GM18870 (cell line): ENCODE measurements at regions not wholly inside any gene's neighbourhood (a gene's known extent, or its start where the extent isn't known, plus 50 kb on each side); places are given as distances from the start of the nearest gene placed in this dataset.
"Not testable (repeated sequence)": the region's sequence is repeated elsewhere in the genome, so short reads cannot be mapped to it uniquely, and the experiment has no call there.

ENCODE experiments used
- ATAC-seq: cut with Tn5 transposase; IDR thresholded peaks from one replicate; pipeline ENCODE4 v1.9.1; 2021; ENCODE audit warnings: moderate library complexity; ENCODE audit not compliant: unreplicated experiment

DNA sequence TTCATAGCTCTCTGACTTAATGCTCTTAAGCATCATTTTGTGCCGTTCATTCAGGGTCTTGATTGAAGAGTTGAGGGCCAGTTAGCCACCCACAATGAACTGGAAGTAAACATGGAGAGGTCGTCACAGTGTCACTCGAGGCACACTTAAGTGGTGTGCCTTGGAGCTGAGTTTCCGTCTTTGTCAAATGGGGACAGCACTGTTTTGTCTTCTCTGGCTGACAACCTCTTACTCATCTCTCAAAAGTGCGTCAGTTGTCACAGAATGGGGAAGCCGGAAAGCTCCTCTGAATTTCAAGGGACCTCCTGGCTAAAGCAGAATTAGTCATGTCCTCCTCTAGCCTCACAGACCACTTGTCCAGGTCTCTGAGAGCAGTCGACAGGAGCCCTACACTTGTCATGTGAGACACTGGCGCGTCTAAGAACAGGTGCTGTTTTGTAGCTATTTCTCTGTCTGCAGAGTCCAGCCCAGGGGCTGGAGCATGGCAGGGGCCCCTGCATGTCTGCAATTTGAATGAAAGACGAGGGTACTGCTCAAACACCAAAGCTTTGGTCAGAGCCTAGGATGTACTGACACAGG, 231.5 kb downstream of the NPIPA7 start:
- ATAC-seq: not testable (repeated sequence)

DNA sequence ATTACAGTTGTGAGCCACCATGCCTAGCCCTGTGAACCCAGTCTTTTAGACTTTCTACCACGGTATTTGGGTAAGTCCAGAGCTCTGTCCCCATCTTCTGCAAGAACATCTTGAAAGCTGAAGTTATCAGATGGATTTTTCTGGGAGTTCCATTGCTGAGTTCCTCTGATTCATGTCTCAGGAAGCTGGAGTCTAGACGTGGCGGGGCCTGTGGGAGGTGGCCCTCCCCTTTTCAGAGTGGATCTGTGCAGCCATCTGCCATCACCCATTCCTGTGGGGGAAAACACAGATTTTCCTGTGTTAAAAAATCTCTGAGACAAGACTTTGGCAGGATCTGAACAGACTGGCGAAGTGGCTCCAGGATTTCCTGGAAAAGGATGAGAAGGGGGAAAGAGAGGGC, 234.3 kb downstream of the NPIPA7 start:
- not testable (repeated sequence) for ATAC-seq

DNA sequence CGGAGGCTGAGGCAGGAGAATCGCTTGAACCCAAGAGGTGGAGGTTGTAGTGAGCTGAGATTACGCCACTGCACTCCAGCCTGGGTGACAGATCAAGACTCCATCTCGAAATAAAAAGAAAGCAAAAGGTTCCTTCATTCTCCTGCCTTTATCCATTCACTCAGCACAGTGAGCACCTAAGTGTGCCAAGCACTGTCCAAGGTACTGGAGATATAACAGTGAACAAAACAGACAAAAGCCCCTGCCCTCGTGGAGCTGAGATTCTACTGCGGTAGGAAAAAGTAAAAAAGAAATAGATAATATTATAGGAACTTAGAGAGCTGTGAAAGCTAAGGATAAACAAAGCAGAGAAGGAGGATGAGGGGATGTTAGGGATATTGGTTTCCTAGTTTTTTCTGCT, 235.5 kb downstream of the NPIPA7 start:
- ATAC-seq: not testable (repeated sequence)

DNA sequence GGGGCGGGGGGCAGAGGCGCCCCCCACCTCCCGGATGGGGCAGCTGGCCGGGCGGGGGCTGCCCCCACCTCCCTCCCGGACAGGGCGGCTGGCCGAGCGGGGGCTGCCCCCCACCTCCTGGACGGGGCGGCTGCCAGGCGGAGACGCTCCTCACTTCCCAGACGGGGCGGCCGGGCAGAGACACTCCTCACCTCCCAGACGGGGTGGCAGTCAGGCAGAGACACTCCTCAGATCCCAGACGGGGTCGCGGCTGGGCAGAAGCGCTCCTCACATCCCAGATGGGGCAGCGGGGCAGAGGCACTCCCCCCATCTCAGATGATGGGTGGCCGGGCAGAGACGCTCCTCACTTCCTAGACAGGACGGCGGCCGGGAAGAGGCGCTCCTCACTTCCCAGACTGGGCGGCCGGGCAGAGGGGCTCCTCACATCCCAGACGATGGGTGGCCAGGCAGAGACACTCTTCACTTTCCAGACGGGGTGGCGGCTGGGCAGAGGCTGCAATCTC, 240.1 kb downstream of the NPIPA7 start:
- ATAC-seq: not testable (repeated sequence)

DNA sequence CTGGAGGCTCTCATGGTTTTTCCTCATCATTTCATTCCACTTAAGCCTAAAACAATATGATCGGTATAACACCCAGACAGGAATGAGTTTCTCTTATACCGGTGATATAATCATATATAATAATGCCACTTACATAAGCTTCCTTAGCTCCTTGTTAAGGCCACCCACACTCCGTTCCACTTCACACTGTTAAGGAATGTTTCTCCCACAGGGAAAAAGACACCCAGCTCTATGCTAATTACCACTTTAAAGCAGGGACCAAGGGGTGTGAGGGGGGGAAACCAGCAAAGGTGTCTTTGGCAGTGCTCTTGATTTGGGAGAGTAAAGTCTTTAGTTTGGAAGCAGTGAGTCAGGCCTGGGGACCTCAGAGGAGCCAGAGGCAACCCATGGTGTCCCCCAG, 245.4 kb downstream of the NPIPA7 start:
- not testable (repeated sequence) for ATAC-seq

DNA sequence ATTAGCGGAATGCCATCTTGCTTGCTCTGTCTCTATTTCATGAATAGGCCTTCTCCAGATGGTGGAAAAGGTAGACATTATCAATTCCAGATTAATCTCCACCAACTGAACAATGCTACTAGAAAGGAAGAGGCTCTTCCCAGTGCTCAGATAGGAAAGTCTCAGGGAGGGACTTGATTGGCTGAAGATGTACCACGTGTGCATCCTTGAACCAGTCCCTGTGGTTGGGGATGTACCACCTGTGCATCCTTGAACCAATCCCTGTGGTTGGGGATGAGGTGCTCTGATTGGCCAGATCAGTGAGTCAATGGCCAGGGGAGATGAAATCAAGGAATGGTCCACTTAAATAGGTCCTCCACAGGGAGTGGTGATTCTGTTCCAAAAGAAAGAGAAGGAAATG, 246.2 kb downstream of the NPIPA7 start:
- ATAC-seq: not testable (repeated sequence)

DNA sequence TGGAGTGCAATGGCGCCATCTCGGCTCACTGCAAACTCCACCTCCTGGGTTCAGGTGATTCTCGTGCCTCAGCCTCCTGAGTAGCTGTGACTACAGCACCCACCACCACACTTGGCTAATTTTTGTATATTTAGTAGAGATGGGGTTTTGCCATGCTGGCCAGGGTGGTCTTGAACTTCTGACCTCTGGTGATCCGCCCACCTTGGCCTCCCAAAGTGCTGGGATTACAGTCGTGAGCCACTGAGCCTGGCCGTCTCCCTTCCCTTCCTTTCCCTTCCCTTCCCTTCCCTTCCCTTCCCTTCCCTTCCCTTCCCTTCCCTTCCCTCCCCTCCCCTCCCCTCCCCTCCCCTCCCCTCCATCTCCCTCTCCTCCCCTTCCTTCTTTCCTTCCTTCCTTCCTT, 248.9 kb downstream of the NPIPA7 start:
- ATAC-seq: not testable (repeated sequence)

DNA sequence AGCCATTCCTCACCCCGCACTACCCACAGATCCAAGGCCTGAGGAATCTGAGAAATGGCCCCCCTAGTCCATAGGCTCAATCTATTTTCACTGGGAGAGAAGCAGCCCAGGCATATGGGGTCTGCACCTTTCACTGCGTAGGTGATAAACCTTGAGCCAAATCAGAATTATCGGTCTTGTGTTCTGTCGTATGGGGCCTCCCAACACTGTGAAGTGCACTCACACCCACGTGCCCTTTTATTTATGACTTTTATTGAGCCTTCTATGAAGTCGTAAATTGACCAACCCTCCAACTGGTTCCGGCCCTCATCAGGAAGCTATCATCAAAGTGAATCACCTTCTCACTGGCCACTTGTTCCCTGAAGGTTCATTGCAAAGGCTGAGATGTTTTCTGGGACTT, 259.3 kb downstream of the NPIPA7 start:
- not testable (repeated sequence) for ATAC-seq

DNA sequence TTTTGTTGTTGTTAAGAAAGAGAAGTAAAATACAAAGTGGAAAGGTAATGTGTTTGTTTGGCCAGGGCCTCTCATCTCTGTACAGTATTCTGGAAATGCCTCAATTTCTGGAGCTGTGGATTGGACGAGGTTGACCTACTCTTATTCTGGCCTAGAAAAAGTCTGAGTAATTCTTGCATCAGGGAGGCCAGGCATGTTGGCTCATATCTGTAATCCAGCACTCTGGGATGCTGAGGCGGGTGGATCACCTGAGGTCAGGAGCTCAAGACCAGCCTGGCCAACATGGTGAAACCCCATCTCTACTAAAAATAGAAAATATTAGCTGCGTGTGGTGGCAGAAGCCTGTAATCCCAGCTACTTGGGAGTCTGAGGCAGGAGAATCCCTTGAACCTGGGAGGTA, 259.8 kb downstream of the NPIPA7 start:
- not testable (repeated sequence) for ATAC-seq

DNA sequence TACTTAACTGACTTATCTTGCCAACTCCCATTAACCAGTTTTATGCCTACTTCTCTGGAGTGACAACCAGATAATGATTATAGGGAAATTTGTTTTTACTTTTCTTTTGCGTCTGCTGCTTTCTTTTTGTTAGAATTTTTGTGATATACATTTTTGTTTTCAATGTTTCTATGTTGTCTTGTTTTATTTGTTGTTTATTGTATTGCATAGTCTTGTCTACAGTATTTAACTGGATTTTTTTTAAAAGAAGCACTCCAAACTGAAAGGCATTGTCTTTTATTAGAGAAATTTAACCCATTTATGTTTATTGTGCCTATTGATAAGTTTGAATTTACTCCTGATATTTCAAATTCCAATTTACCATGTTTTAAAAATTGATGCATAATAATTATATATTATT, 264.9 kb downstream of the NPIPA7 start:
- not testable (repeated sequence) for ATAC-seq

DNA sequence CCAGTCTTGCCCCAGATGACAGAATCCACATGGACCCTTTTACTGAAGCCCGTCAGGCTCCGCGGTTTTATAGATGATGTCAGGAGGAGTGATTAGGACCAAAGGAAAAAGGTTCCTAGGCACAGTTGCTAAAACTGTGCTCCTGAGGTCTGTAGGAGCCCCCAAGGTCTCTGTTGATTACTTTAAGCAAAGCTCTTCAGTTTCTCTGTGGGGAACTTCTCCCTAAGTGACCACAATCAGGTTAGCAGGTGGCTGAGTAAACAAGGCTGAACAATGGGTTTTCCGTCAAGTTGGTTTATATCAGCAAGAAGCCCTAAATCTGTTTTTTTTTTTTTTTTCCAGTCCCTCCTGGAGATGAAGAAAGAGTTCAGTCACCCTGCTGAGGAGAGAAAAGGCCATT, 269.1 kb downstream of the NPIPA7 start:
- ATAC-seq: not testable (repeated sequence)

DNA sequence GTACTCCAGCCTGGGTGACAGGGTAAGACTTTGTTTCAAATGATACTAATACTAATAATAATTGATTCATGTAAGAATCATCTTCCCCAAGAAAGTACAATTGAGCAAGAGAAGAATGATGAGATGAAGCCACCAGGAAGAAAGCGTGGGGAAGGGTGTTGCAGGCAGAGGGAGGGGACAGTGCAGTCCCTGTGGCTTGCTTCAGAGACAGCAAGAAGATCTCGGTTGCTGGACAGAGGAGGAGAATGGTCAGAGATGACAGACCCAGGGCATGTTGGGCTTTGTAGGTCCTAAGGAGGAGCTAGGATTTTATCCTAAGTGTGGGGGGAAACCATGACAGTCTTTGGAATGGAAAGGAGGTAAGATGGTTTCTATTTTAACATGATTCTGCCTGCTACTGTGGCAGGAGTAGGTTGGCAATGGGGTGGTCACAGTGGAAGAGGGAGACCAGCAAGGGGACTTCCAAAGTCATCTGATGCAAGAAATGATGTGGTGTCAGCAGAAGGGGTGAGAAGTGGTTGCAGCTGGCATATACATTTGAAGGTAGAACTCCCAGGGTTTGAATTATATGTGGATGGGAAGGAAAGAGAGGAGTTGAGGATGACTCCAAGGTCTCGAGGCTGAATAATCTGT, 293.4 kb downstream of the NPIPA7 start:
- ATAC-seq: not testable (repeated sequence)

DNA sequence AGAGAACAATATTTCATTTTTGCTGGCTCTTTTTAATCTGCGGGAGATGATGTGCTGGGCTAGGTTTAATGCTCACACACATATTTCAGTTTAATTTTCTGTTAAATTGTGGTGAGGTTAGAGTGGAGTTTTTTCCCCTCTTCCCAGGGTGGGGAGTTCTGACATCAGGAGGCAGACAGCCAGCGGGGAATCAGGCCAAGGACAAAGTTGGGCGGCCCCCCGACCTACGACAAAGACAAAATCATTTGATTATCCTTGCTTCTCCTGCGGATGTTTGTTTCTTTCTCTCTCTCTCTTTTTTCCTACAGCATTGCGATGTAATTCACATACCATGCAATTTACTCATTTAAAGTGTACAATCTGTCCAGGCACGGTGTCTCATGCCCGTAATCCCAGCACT, 295.9 kb downstream of the NPIPA7 start:
- ATAC-seq: not testable (repeated sequence)

DNA sequence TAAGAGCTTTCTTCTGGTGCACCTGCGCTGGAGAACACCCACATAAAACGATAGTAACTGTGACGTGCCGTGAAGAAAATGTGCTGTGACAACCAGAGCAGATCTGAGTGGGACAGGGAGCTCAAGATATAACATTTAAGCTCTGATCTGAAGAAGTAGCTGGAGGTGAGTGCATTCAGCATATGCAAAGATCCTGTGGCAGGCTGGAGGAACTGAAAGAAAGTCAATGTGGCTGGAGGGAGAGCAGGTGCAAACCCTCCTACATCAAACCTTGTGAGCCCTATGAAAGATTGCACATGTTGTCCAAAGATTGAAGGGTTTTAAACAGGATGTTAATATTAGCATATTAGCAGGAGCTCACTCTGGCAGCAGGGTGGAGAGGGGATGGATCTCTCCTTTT, 342.9 kb downstream of the NPIPA7 start:
- ATAC-seq: not testable (repeated sequence)

DNA sequence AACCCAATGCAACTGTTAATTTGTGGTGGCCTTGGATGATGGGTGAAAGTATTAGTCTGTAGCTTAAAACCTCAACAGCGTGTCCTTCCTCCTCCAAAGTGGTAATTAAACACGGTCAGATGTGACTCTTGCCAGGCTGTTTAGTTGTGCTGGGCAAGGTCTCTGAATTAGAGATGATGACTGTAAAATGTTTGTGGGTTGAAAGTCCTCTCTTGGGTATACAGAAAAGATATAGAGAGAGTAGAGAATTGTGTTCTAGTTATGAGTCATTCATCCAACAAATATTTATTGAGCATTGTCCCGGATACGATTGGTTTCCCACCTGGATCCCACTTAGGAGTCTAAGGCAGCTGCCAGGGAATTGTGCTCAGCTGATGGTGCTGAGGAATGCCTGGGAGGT, 343.7 kb downstream of the NPIPA7 start:
- not testable (repeated sequence) for ATAC-seq

DNA sequence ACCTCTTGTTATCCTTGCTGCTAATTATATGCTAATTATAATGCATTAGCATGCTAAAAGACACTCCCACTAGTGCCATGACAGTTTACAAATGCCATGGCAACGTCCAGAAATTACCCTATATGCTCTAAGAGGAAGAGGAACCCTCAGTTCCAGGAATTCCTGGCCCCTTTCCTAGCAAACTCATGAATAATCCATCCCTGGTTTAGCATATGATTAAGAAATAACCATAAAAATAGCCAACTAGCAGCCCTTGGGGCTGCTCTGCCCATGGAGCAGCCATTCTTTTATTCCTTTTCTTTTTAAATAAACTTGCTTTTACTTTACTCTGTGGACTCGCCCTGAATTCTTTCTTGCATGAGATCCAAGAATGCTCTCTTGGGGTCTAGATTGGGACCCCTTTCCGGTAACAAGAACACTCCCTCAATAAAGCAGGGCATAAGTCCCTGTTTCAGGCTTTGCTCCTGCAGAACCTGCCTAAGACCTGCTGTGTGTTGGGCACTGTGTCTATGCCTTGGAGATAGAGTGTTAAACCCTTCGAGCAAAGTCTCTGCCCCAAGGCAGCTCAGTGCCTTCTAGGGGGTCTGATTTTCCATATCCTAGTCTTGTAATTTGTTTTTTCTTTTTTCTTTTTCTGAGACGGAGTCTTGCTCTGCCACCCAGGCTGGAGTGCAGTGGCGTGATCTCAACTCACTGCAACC, 345.0 kb downstream of the NPIPA7 start:
- ATAC-seq: not testable (repeated sequence)

DNA sequence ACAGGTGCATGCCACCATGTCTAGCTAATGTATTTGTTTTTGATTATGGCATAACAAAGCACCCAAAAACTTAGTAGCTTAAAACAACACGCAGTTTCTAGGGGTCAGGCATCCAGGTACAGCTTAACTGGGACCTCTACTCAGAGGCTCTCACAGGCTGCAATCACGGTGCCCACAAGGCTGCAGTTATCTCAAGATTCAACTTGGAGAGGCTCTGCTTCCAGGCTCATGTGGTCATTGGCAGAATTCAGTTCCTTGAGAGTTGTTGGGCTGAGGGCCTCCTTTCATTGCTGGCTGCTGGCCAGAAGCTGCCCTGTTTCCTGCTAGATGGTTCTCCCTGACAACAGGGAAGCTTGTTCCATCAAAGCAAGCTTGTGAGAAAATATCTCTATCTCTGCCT, 348.1 kb downstream of the NPIPA7 start:
- ATAC-seq: not testable (repeated sequence)

DNA sequence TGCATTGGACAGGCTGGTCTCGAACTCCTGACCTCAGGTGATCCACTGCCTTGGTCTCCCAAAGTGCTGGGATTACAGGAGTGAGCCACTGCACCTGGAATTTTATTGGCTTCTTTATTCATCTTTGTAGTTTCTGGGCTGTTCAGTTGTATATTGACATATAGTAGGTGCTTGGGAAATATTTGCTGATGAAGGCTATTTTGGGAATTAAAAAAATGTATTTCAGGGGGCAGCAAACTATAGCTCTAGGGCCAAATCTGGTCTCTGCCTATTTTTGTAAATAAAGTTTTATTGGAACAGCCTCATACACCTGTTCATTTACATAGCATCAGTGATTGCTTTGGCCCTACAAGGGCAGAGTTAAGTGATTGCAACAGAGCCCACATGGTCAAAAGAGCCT, 363.6 kb downstream of the NPIPA7 start:
- not testable (repeated sequence) for ATAC-seq

DNA sequence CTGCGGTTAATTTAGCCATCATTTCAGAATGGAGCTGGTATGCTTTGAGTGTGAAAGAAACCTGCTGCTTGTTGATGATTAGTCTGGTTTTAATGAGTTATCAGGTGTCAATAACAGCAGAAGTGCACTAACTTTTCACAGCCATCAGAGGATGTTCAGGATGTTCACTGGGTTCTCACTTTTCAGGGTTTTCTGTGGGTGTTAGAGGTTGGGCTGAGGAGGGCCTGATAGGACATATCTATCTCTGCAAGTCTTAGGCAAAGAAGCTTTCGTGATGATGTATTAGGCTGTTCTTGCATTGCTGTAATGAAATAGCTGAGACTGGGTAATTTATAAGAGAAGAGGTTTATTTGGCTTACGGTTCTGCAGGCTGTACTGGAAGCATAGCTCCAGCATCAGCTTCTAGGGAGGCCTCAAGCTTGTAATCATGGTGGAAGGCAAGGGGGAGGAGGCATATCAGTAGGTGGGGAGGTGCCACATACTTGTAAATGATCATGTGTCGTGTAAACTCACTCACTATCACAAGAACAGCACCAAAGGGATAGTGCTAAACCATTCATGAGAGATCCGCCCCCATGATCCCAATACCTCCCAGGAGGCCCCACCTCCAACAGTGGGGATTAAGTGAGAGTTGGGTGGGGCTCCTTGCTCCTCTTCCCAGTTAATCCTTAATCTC, 376.2 kb downstream of the NPIPA7 start:
- ATAC-seq: not testable (repeated sequence)

DNA sequence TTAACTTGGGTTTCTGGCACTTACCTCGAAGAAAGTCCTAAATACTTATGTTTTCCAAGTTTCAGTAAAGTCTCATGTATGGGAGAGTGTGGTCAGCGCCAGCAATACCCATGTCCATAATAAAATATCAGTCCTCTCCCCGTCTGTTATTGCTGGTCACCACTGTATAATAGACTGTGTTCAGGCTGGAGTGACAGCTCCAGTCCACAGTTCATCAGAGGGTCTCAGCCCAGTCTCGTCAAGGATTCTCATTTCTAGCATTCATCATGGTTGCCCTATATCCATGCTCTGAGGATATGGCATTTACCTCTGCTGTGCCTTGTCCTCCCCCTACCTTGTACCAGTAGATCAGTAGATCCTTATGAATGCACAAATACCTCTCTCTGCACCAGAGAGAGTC, 384.5 kb downstream of the NPIPA7 start:
- no peak for ATAC-seq

DNA sequence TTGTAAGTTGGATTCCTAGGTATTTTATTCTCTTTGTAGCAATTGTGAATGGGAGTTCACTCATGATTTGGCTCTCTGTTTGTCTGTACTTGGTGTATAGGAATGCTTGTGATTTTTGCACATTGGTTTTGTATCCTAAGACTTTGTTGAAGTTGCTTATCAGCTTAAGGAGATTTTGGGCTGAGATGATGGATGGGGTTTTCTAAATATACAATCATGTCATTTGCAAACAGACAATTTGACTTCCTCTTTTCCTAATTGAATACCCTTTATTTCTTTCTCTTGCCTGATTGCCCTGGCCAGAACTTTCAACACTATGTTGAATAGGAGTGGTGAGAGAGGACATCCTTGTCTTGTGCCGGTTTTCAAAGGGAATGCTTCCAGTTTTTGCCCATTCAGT, 391.8 kb downstream of the NPIPA7 start:
- ATAC-seq: not testable (repeated sequence)
